ENCODE measurements at regions not wholly inside any gene's neighbourhood (a gene's known extent, or its start where the extent isn't known, plus 50 kb on each side); places are given as distances from the start of the nearest gene placed in this dataset.

- no peak for TF ChIP-seq SAP30 (IDR thresholded peaks at IDR 0.05; ENCODE audit: insufficient read depth, insufficient replicate concordance, low read length)
- no peak for TF ChIP-seq CTCF (IDR thresholded peaks at IDR 0.05; ENCODE audit: control extremely low read depth in 1 of 3, insufficient read depth in 1 of 3, low read depth in 1 of 3, low read length in 3 of 3)
- TF ChIP-seq EGR1 (IDR thresholded peaks at IDR 0.05; ENCODE audit: borderline replicate concordance, low read depth, low read length): no peak
- no peak for TF ChIP-seq HDAC2 (IDR thresholded peaks at IDR 0.05; ENCODE audit: borderline replicate concordance in 1 of 2, low read depth in 2 of 2, low read length in 2 of 2)
- TF ChIP-seq TBP (IDR thresholded peaks at IDR 0.05; ENCODE audit: low read depth, low read length): no peak
- no peak for TF ChIP-seq TAF1 (IDR thresholded peaks at IDR 0.05; ENCODE audit: low read depth, low read length)
- no peak for TF ChIP-seq POLR2AphosphoS5 (IDR thresholded peaks at IDR 0.05; ENCODE audit: low read depth, low read length)
- TF ChIP-seq POLR2A (IDR thresholded peaks at IDR 0.05; ENCODE audit: control extremely low read depth in 1 of 2, low read depth in 2 of 2, low read length in 2 of 2): no peak
- no peak for TF ChIP-seq MAX (IDR thresholded peaks at IDR 0.05)
These were observed 1029.1 kb upstream of the ACO1 start for GRCh38 chr9:31355159-31355882.
